HCT116 (cell line): ENCODE measurements at regions not wholly inside any gene's neighbourhood (a gene's known extent, or its start where the extent isn't known, plus 50 kb on each side); places are given as distances from the start of the nearest gene placed in this dataset.
A peak's percentile ranks its signal among the peaks of the same experiment; 100 is the strongest.

Source experiments
- ATAC-seq: fragments of 200-7000 bp; cut with Tn5 transposase; 2 replicates; pipeline ENCODE4 v1.9.1; 2020; ENCODE audit warnings: mild to moderate bottlenecking, moderate library complexity
- BruUV-seq: library from RNA; stranded (reverse); fragments of 400-500 nt; replicated peaks from 2 replicates; lab custom pipeline; 2021; lab: Mats Ljungman, UMichigan
- CTCF ChIA-PET: fragments of 300-600 bp; sonication (Branson Sonifier 250); formaldehyde crosslinking; loops from one replicate; lab custom pipeline; 2021; ENCODE audit warnings: antibody characterized with exemption; lab: Charles Lee
- POLR2A ChIA-PET: fragments of 300-600, 350-600 bp; sonication (Branson Sonifier 250); formaldehyde crosslinking; loops from one replicate; lab custom pipeline; 2021; ENCODE audit warnings: antibody characterized with exemption; lab: Charles Lee
- RAD21 ChIA-PET, 2 experiments: fragments of 300-600 bp; sonication (Branson Sonifier 250); formaldehyde crosslinking; loops; one replicate each; lab custom pipeline; 2023; ENCODE audit warnings: low total read pairs in 2 of 2; ENCODE audit not compliant: uncharacterized antibody in 2 of 2, unreplicated experiment in 2 of 2, low non-redundant PET in 1 of 2; lab: Charles Lee
- DNase-seq: peaks from one replicate; pipeline ENCODE4 v3.0.0-alpha.2; 2010; ENCODE audit warnings: low read depth, low spot score
- H2AFZ ChIP-seq: fragments of 200-600 bp; shearing (Covaris generic), sonication (generic); 2 replicates; pipeline ENCODE4 v1.6.1; 2017; ENCODE audit warnings: low read depth, mixed run types, mixed read lengths, antibody characterized with exemption, low read length; ENCODE audit not compliant: poor library complexity, severe bottlenecking
- H3K27ac ChIP-seq: 2 replicates; pipeline ENCODE4 v1.5.1; 2012; ENCODE audit warnings: low read depth, low read length
- H3K27me3 ChIP-seq: fragments of 200-600 bp; sonication (generic); 2 replicates; pipeline ENCODE4 v1.6.1; 2016; ENCODE audit warnings: mixed run types, low read length, mixed read lengths; ENCODE audit not compliant: insufficient read depth
- H3K36me3 ChIP-seq, 2 experiments: fragments of 200-500 bp in 1 of 2; fragments of 200-600 bp in 1 of 2; sonication (Bioruptor generic) in 1 of 2; sonication (generic) in 1 of 2; 2 replicates each; pipeline versions ENCODE4 v1.5.1 to v1.6.1; 2014 to 2016; ENCODE audit warnings: low read length in 2 of 2, inconsistent platforms in 1 of 2, mixed read lengths in 1 of 2, mixed run types in 1 of 2; ENCODE audit not compliant: insufficient read depth in 2 of 2, control insufficient read depth in 1 of 2
- H3K4me1 ChIP-seq, 2 experiments: fragments of 200-600 bp in 1 of 2; sonication (generic) in 1 of 2; 2 replicates each; pipeline versions ENCODE4 v1.5.1 to v1.6.1; 2012 to 2017; ENCODE audit warnings: low read length in 2 of 2, inconsistent platforms in 1 of 2, mild to moderate bottlenecking in 1 of 2, mixed read lengths in 1 of 2, mixed run types in 1 of 2, moderate library complexity in 1 of 2; ENCODE audit not compliant: insufficient read depth in 2 of 2, control insufficient read depth in 1 of 2
- H3K4me2 ChIP-seq: fragments of 200-600 bp; sonication (generic); 2 replicates; pipeline ENCODE4 v1.6.1; 2017; ENCODE audit warnings: mixed run types, low read length, mixed read lengths
- H3K4me3 ChIP-seq, 2 experiments: fragments of 200-600 bp in 1 of 2; sonication (generic) in 1 of 2; replicated peaks in 1 of 2; 2 replicates each; pipeline ENCODE4 v1.5.1; 2011 to 2016; ENCODE audit warnings: low read length in 2 of 2, control low read depth in 1 of 2, low read depth in 1 of 2, mild to moderate bottlenecking in 1 of 2, mixed read lengths in 1 of 2, mixed run types in 1 of 2
- H3K79me2 ChIP-seq: fragments of 200-600 bp; sonication (generic); 2 replicates; pipeline ENCODE4 v1.6.1; 2017; ENCODE audit warnings: mild to moderate bottlenecking, mixed run types, low read length, moderate library complexity, mixed read lengths; ENCODE audit not compliant: insufficient read depth
- H3K9ac ChIP-seq: fragments of 200-600 bp; sonication (generic); 2 replicates; pipeline ENCODE4 v1.6.1; 2016; ENCODE audit warnings: low read length, mixed read lengths
- H3K9me2 ChIP-seq: fragments of 200-600 bp; sonication (generic), shearing (Covaris generic); 2 replicates; pipeline ENCODE4 v1.6.1; 2017; ENCODE audit warnings: mixed run types, mild to moderate bottlenecking, moderate library complexity; ENCODE audit not compliant: insufficient read depth
- H3K9me3 ChIP-seq, 2 experiments: fragments of 200-500 bp in 1 of 2; fragments of 200-600 bp in 1 of 2; sonication (Bioruptor generic) in 1 of 2; sonication (generic) in 1 of 2; 2 replicates each; pipeline ENCODE4 v1.6.1; 2014 to 2017; ENCODE audit warnings: low read length in 2 of 2, mixed read lengths in 2 of 2, inconsistent platforms in 1 of 2, low read depth in 1 of 2, mild to moderate bottlenecking in 1 of 2, mixed run types in 1 of 2, moderate library complexity in 1 of 2; ENCODE audit not compliant: control insufficient read depth in 1 of 2, insufficient read depth in 1 of 2
- H4K20me1 ChIP-seq: fragments of 200-600 bp; sonication (generic), shearing (Covaris generic); 2 replicates; pipeline ENCODE4 v1.6.1; 2017; ENCODE audit warnings: mixed run types, mild to moderate bottlenecking, moderate library complexity; ENCODE audit not compliant: insufficient read depth
- CBX3 ChIP-seq: IDR thresholded peaks from 2 replicates; pipeline ENCODE4 v1.6.1; 2012; ENCODE audit warnings: low read depth
- ELF1 ChIP-seq: IDR thresholded peaks from 2 replicates; pipeline ENCODE4 v1.6.1; 2012; ENCODE audit warnings: low read depth, borderline replicate concordance
- EZH2 ChIP-seq: fragments of 200-600 bp; sonication (generic); IDR thresholded peaks from 2 replicates; pipeline ENCODE4 v1.6.1; 2017; ENCODE audit warnings: antibody characterized with exemption, mixed run types
- EZH2phosphoT487 ChIP-seq: fragments of 200-600 bp; IDR thresholded peaks from 2 replicates; pipeline ENCODE4 v1.6.1; 2018; ENCODE audit warnings: antibody characterized with exemption, borderline replicate concordance
- FOSL1 ChIP-seq: IDR thresholded peaks from 2 replicates; pipeline ENCODE4 v1.6.1; 2012; ENCODE audit warnings: low read depth
- JUND ChIP-seq: IDR thresholded peaks from 2 replicates; pipeline ENCODE4 v1.6.1; 2012
- POLR2A ChIP-seq: IDR thresholded peaks from 2 replicates; pipeline ENCODE4 v1.7.0; 2011; ENCODE audit warnings: borderline replicate concordance; ENCODE audit not compliant: insufficient read depth, insufficient read length; ENCODE audit errors: extremely low read depth
- REST ChIP-seq: IDR thresholded peaks from 2 replicates; pipeline ENCODE4 v1.6.1; 2012; ENCODE audit warnings: low read depth
- SIN3A ChIP-seq: IDR thresholded peaks from 2 replicates; pipeline ENCODE4 v1.6.1; 2012; ENCODE audit warnings: low read depth
- TCF7L2 ChIP-seq: IDR thresholded peaks from 2 replicates; pipeline ENCODE4 v1.7.0; 2011; ENCODE audit warnings: borderline replicate concordance, inconsistent platforms; ENCODE audit not compliant: insufficient read depth, insufficient read length; ENCODE audit errors: extremely low read depth
- ZNF274 ChIP-seq: fragments of 200-500 bp; sonication (Bioruptor generic); IDR thresholded peaks from 2 replicates; pipeline ENCODE4 v1.6.1; 2014; ENCODE audit warnings: mild to moderate bottlenecking, low read depth, low read length, inconsistent platforms
- intact Hi-C: fragments of 100-400 bp; cut with micrococcal nuclease; formaldehyde crosslinking; loops from 2 replicates; pipeline ENCODE4 v1.10.0; 2022

- H2AFZ ChIP-seq: no peak overlapping the region
- no peak overlapping the region for H3K4me3 ChIP-seq
- H3K4me1 ChIP-seq: peaks cover 0 to 18% of the 10 kb centered on the region in 2 experiments; a peak in 1 of 4 replicates
- TF ChIP-seq CBX3 (no peak), REST (no peak), ZNF274 (no peak), SIN3A (no peak), ELF1 (no peak), POLR2A (no peak), EZH2 (no peak), FOSL1 (no peak), JUND (no peak), TCF7L2 (no peak), EZH2phosphoT487 (no peak)
- TF ChIP-seq, all 23 proteins: peak for 0
- Histone ChIP-seq H3K36me3 (no peaks in the 10 kb centered on the region), H3K9me2 (no peaks in the 10 kb centered on the region), H4K20me1 (no peaks in the 10 kb centered on the region), H3K27me3 (no peaks in the 10 kb centered on the region), H3K9ac (no peak overlapping the region), H3K27ac (no peak overlapping the region), H3K79me2 (no peaks in the 10 kb centered on the region), H3K9me3 (no peaks in the 10 kb centered on the region), H3K4me2 (peak overlapping the region; percentile 22)
- DNase-seq: no peak
- CTCF ChIA-PET: interaction anchor here (0.7 kb wide), 1 partner anchor 1528 kb away, joined by 3 read pairs; no protein-coding TSS in a partner anchor
- RAD21 ChIA-PET: no interaction called here
- POLR2A ChIA-PET: interaction anchor here (1.0 to 2.4 kb wide), 2 partner anchors 9 to 91 kb away, joined by 3 to 6 read pairs; partner anchors contain the start of gene KLF6
- intact Hi-C loops: no loop called here
- no peak for ATAC-seq
- no TSS peak for BruUV-seq
Measured at GRCh38 chr10:3876350-3876962, 91.4 kb upstream of the KLF6 start.
